ENCODE measurements at regions not wholly inside any gene's neighbourhood (a gene's known extent, or its start where the extent isn't known, plus 50 kb on each side); places are given as distances from the start of the nearest gene placed in this dataset.

GRCh38 chr14:87705439-87705896 lies 287.5 kb downstream of the GALC start:
- TF ChIP-seq CTCF (IDR thresholded peaks at IDR 0.05; ENCODE audit: low read depth, low read length, poor library complexity, severe bottlenecking) (no peak), EZH2phosphoT487 (IDR thresholded peaks at IDR 0.05; ENCODE audit: borderline replicate concordance, low read length) (no peak)
- H3K79me2 ChIP-seq (ENCODE audit: control insufficient read depth, low read length) = no peaks in the 10 kb centered on the region
- no peaks in the 10 kb centered on the region for H4K20me1 ChIP-seq (ENCODE audit: control insufficient read depth, insufficient read depth, low read depth, low read length)
- H3K9me2 ChIP-seq (replicated peaks; ENCODE audit: control insufficient read depth, low read length) = no peaks in the 10 kb centered on the region
- H3F3A ChIP-seq (ENCODE audit: control insufficient read depth, insufficient read depth) = no peaks in the 10 kb centered on the region
- H3K27ac ChIP-seq (ENCODE audit: low read depth, low read length) = no peak overlapping the region
- H3K4me1 ChIP-seq (ENCODE audit: control insufficient read depth, low read length) = no peaks in the 10 kb centered on the region
- H3K4me2 ChIP-seq (ENCODE audit: low read length) = no peak overlapping the region
- H3K36me3 ChIP-seq (ENCODE audit: control insufficient read depth, low read length) = no peaks in the 10 kb centered on the region
- H3K27me3 ChIP-seq (ENCODE audit: control insufficient read depth, low read length) = no peaks in the 10 kb centered on the region
- H3K4me3 ChIP-seq (ENCODE audit: low read length) = no peak overlapping the region
- H3K9me3 ChIP-seq (ENCODE audit: control insufficient read depth, insufficient read depth, low read length) = no peaks in the 10 kb centered on the region

- H3K27me3 ChIP-seq (ENCODE audit: control insufficient read depth, low read length) = no peaks in the 10 kb centered on the region
Observed at GRCh38 chr14:87698481-87698880, 294.5 kb downstream of the GALC start.

GRCh38 chr14:87696485-87696884 lies 296.5 kb downstream of the GALC start:
- Histone ChIP-seq H3K27ac (ENCODE audit: low read depth, low read length) (no peak overlapping the region), H3K4me3 (ENCODE audit: low read length) (no peak overlapping the region), H3K4me2 (ENCODE audit: low read length) (no peak overlapping the region), H4K20me1 (ENCODE audit: control insufficient read depth, insufficient read depth, low read depth, low read length) (no peaks in the 10 kb centered on the region), H3K27me3 (ENCODE audit: control insufficient read depth, low read length) (no peaks in the 10 kb centered on the region), H3F3A (ENCODE audit: control insufficient read depth, insufficient read depth) (no peaks in the 10 kb centered on the region), H3K79me2 (ENCODE audit: control insufficient read depth, low read length) (no peaks in the 10 kb centered on the region), H3K9me3 (ENCODE audit: control insufficient read depth, insufficient read depth, low read length) (no peaks in the 10 kb centered on the region), H3K9me2 (replicated peaks; ENCODE audit: control insufficient read depth, low read length) (no peaks in the 10 kb centered on the region), H3K4me1 (ENCODE audit: control insufficient read depth, low read length) (no peaks in the 10 kb centered on the region), H3K36me3 (ENCODE audit: control insufficient read depth, low read length) (no peaks in the 10 kb centered on the region)
- TF ChIP-seq CTCF (IDR thresholded peaks at IDR 0.05; ENCODE audit: low read depth, low read length, poor library complexity, severe bottlenecking) = no peak
- TF ChIP-seq EZH2phosphoT487 (IDR thresholded peaks at IDR 0.05; ENCODE audit: borderline replicate concordance, low read length) = no peak

More at GRCh38 chr14:87698481-87698880, 294.5 kb downstream of the GALC start:
- Histone ChIP-seq H3K4me2 (ENCODE audit: low read length) (no peak overlapping the region), H3K4me3 (ENCODE audit: low read length) (no peak overlapping the region), H3K4me1 (ENCODE audit: control insufficient read depth, low read length) (no peaks in the 10 kb centered on the region), H3K36me3 (ENCODE audit: control insufficient read depth, low read length) (no peaks in the 10 kb centered on the region), H3K27ac (ENCODE audit: low read depth, low read length) (no peak overlapping the region), H4K20me1 (ENCODE audit: control insufficient read depth, insufficient read depth, low read depth, low read length) (no peaks in the 10 kb centered on the region), H3K9me3 (ENCODE audit: control insufficient read depth, insufficient read depth, low read length) (no peaks in the 10 kb centered on the region), H3K79me2 (ENCODE audit: control insufficient read depth, low read length) (no peaks in the 10 kb centered on the region), H3K9me2 (replicated peaks; ENCODE audit: control insufficient read depth, low read length) (no peaks in the 10 kb centered on the region), H3F3A (ENCODE audit: control insufficient read depth, insufficient read depth) (no peaks in the 10 kb centered on the region)
- TF ChIP-seq CTCF (IDR thresholded peaks at IDR 0.05; ENCODE audit: low read depth, low read length, poor library complexity, severe bottlenecking) = no peak
- TF ChIP-seq EZH2phosphoT487 (IDR thresholded peaks at IDR 0.05; ENCODE audit: borderline replicate concordance, low read length) = no peak
